ENCODE measurements at regions not wholly inside any gene's neighbourhood (a gene's known extent, or its start where the extent isn't known, plus 50 kb on each side); places are given as distances from the start of the nearest gene placed in this dataset.

GRCh38 chr11:27231530-27231929, 131.5 kb downstream of the CCDC34 start:
- no peak for TF ChIP-seq CTCF (IDR thresholded peaks at IDR 0.05)
- TF ChIP-seq POLR2AphosphoS5 (IDR thresholded peaks at IDR 0.05) = no peak

All from upper lobe of left lung (tissue), 4 donors.